GM12864 (cell line): ENCODE measurements at regions not wholly inside any gene's neighbourhood (a gene's known extent, or its start where the extent isn't known, plus 50 kb on each side); places are given as distances from the start of the nearest gene placed in this dataset.

ENCODE experiments used
- DNase-seq: peaks from one replicate; pipeline ENCODE4 v3.0.0-alpha.2; 2011; ENCODE audit warnings: low read depth
- H3K4me3 ChIP-seq: 2 replicates; pipeline ENCODE4 v1.5.1; 2011; ENCODE audit warnings: mild to moderate bottlenecking, low read depth, low read length, control low read depth
- CTCF ChIP-seq: IDR thresholded peaks from 2 replicates; pipeline ENCODE4 v1.5.1; 2011; ENCODE audit warnings: low read depth, mild to moderate bottlenecking, moderate library complexity, low read length, control low read depth, inconsistent platforms; ENCODE audit errors: missing control alignments

- H3K4me3 ChIP-seq: no peak overlapping the region
- DNase-seq: no peak
- TF ChIP-seq CTCF: no peak
Observed at GRCh38 chr20:50403565-50404418, 106.4 kb upstream of the PTPN1 start.

- no peak overlapping the region for H3K4me3 ChIP-seq
- TF ChIP-seq CTCF: no peak
- DNase-seq: no peak
Observed at GRCh38 chr20:50404419-50405234, 105.6 kb upstream of the PTPN1 start.

- DNase-seq: no peak
- no peak overlapping the region for H3K4me3 ChIP-seq
- no peak for TF ChIP-seq CTCF
Observed at GRCh38 chr20:50405235-50405914, 104.8 kb upstream of the PTPN1 start.

- no peak for DNase-seq
- TF ChIP-seq CTCF: no peak
- no peak overlapping the region for H3K4me3 ChIP-seq
Observed at GRCh38 chr20:50405915-50406609, 104.1 kb upstream of the PTPN1 start.

GRCh38 chr20:50406610-50407136 is 103.5 kb upstream of the PTPN1 start:
- no peak for DNase-seq
- H3K4me3 ChIP-seq: no peak overlapping the region
- TF ChIP-seq CTCF: no peak

- no peak for DNase-seq
- no peak overlapping the region for H3K4me3 ChIP-seq
- no peak for TF ChIP-seq CTCF
Observed at GRCh38 chr20:50408526-50409364, 101.4 kb upstream of the PTPN1 start.
